H1 (cell line): ENCODE measurements at regions not wholly inside any gene's neighbourhood (a gene's known extent, or its start where the extent isn't known, plus 50 kb on each side); places are given as distances from the start of the nearest gene placed in this dataset.

Source experiments
- CTCF ChIA-PET: fragments of 300-600 bp; sonication (Branson Sonifier 250); formaldehyde crosslinking; loops from one replicate; lab custom pipeline; 2021; ENCODE audit not compliant: partially characterized antibody; lab: Charles Lee
- POLR2A ChIA-PET: fragments of 300-600 bp; sonication (Branson Sonifier 250); formaldehyde crosslinking; loops from one replicate; lab custom pipeline; 2021; ENCODE audit warnings: inconsistent platforms; ENCODE audit not compliant: partially characterized antibody; lab: Charles Lee
- DNase-seq, 2 experiments: peaks; one replicate each; pipeline versions ENCODE4 v3.0.0 to v3.0.0-alpha.2; 2010 to 2022; ENCODE audit warnings: low spot score in 2 of 2, low read depth in 1 of 2, mixed read lengths in 1 of 2
- FAIRE-seq: peaks from 2 replicates; lab custom pipeline; 2011; peaks lifted over from hg19 to GRCh38; lab: Jason Lieb, UNC
- H2AFZ ChIP-seq: 2 replicates; pipeline ENCODE4 v1.8.1; 2012; ENCODE audit warnings: low read length, inconsistent platforms
- H2AK5ac ChIP-seq: 2 replicates; pipeline ENCODE4 v1.6.1; 2013; ENCODE audit warnings: low read depth, low read length
- H2BK120ac ChIP-seq: replicated peaks from 2 replicates; pipeline ENCODE3; 2013; ENCODE audit warnings: low read depth, low read length, inconsistent platforms
- H2BK12ac ChIP-seq: 2 replicates; pipeline ENCODE4 v1.6.1; 2013; ENCODE audit warnings: low read depth, low read length
- H2BK15ac ChIP-seq: 2 replicates; pipeline ENCODE4 v1.6.1; 2013; ENCODE audit warnings: low read length
- H2BK20ac ChIP-seq: 2 replicates; pipeline ENCODE4 v1.6.1; 2013; ENCODE audit warnings: low read length
- H2BK5ac ChIP-seq: 2 replicates; pipeline ENCODE4 v1.6.1; 2013; ENCODE audit warnings: low read depth, low read length
- H3K14ac ChIP-seq: 2 replicates; pipeline ENCODE4 v1.6.1; 2013; ENCODE audit warnings: inconsistent platforms; ENCODE audit not compliant: insufficient read length
- H3K18ac ChIP-seq: 2 replicates; pipeline ENCODE4 v1.6.1; 2013; ENCODE audit warnings: low read length; ENCODE audit errors: extremely low read depth
- H3K23ac ChIP-seq: 2 replicates; pipeline ENCODE4 v1.6.1; 2013; ENCODE audit warnings: inconsistent platforms; ENCODE audit not compliant: insufficient read length
- H3K23me2 ChIP-seq: 2 replicates; pipeline ENCODE4 v1.6.1; 2013; ENCODE audit warnings: low read depth, low read length
- H3K27ac ChIP-seq: 2 replicates; pipeline ENCODE4 v1.6.1; 2011; ENCODE audit warnings: low read depth, low read length, inconsistent platforms
- H3K27me3 ChIP-seq, 4 experiments: replicated peaks in 1 of 4; 1 replicate in 1 of 4; 2 replicates in 3 of 4; pipeline versions ENCODE4 v1.6.1 to v1.8.1; 2011 to 2013; ENCODE audit warnings: low read length in 3 of 4, mild to moderate bottlenecking in 3 of 4, inconsistent platforms in 2 of 4, mixed read lengths in 2 of 4, moderate library complexity in 1 of 4; ENCODE audit not compliant: control insufficient read depth in 3 of 4, insufficient read depth in 3 of 4; ENCODE audit errors: extremely low read depth in 1 of 4
- H3K36me3 ChIP-seq, 4 experiments: 2 replicates each; pipeline versions ENCODE4 v1.6.1 to v1.8.1; 2011 to 2013; ENCODE audit warnings: mild to moderate bottlenecking in 4 of 4, low read length in 3 of 4, moderate library complexity in 2 of 4, control low read depth in 1 of 4, inconsistent platforms in 1 of 4; ENCODE audit not compliant: insufficient read depth in 4 of 4, control insufficient read depth in 2 of 4
- H3K4ac ChIP-seq: replicated peaks from 2 replicates; pipeline ENCODE3; 2013; ENCODE audit warnings: low read length, low read depth, mixed read lengths, inconsistent platforms; ENCODE audit not compliant: insufficient read length
- H3K4me1 ChIP-seq, 4 experiments: replicated peaks in 1 of 4; 1 replicate in 1 of 4; 2 replicates in 3 of 4; pipeline versions ENCODE4 v1.6.1 to v1.8.1; 2011 to 2013; ENCODE audit warnings: low read length in 3 of 4, inconsistent platforms in 2 of 4, mixed read lengths in 1 of 4; ENCODE audit not compliant: insufficient read depth in 4 of 4, control insufficient read depth in 3 of 4
- H3K4me2 ChIP-seq, 2 experiments: 2 replicates each; pipeline versions ENCODE4 v1.6.1 to v1.8.1; 2011 to 2013; ENCODE audit warnings: low read depth in 2 of 2, low read length in 2 of 2, control low read depth in 1 of 2, inconsistent platforms in 1 of 2, mild to moderate bottlenecking in 1 of 2; ENCODE audit not compliant: insufficient read depth in 1 of 2
- H3K4me3 ChIP-seq, 4 experiments: fragments of 200-600, 300-600 bp in 1 of 4; sonication (generic), shearing (Covaris generic), sonication (Bioruptor Twin) in 1 of 4; 2 replicates each; pipeline versions ENCODE4 v1.5.1 to v1.8.1; 2011 to 2016; ENCODE audit warnings: low read length in 4 of 4, low read depth in 3 of 4, control low read depth in 2 of 4, inconsistent platforms in 2 of 4, mild to moderate bottlenecking in 2 of 4, mixed read lengths in 1 of 4, moderate library complexity in 1 of 4; ENCODE audit not compliant: insufficient read depth in 2 of 4; ENCODE audit errors: extremely low read depth in 1 of 4
- H3K56ac ChIP-seq: replicated peaks from 2 replicates; pipeline ENCODE3; 2013; ENCODE audit warnings: low read depth, mild to moderate bottlenecking, mixed read lengths, low read length, inconsistent platforms; ENCODE audit not compliant: insufficient read length
- H3K79me1 ChIP-seq: 2 replicates; pipeline ENCODE4 v1.6.1; 2013; ENCODE audit warnings: low read depth, low read length, control low read depth
- H3K79me2 ChIP-seq, 2 experiments: 2 replicates each; pipeline versions ENCODE4 v1.6.1 to v1.8.1; 2012 to 2013; ENCODE audit warnings: low read length in 2 of 2, mild to moderate bottlenecking in 2 of 2, inconsistent platforms in 1 of 2; ENCODE audit not compliant: insufficient read depth in 2 of 2, control insufficient read depth in 1 of 2
- H3K9ac ChIP-seq, 4 experiments: replicated peaks in 1 of 4; 1 replicate in 1 of 4; 2 replicates in 3 of 4; pipeline versions ENCODE4 v1.6.1 to v1.8.1; 2011 to 2013; ENCODE audit warnings: low read depth in 3 of 4, low read length in 3 of 4, control low read depth in 2 of 4, mild to moderate bottlenecking in 2 of 4, moderate library complexity in 2 of 4, inconsistent platforms in 1 of 4; ENCODE audit errors: extremely low read depth in 1 of 4
- H3K9me3 ChIP-seq, 2 experiments: 2 replicates each; pipeline versions ENCODE4 v1.6.1 to v1.8.1; 2012 to 2013; ENCODE audit warnings: mild to moderate bottlenecking in 2 of 2, moderate library complexity in 2 of 2, control low read depth in 1 of 2, inconsistent platforms in 1 of 2, low read depth in 1 of 2, low read length in 1 of 2, mixed read lengths in 1 of 2; ENCODE audit not compliant: insufficient read depth in 2 of 2
- H4K20me1 ChIP-seq, 2 experiments: replicated peaks in 1 of 2; 2 replicates each; pipeline versions ENCODE3 to v1.8.1; 2011 to 2013; ENCODE audit warnings: inconsistent platforms in 2 of 2, low read length in 2 of 2, mild to moderate bottlenecking in 1 of 2; ENCODE audit not compliant: insufficient read depth in 2 of 2, control insufficient read depth in 1 of 2
- H4K5ac ChIP-seq: 2 replicates; pipeline ENCODE4 v1.6.1; 2013; ENCODE audit warnings: low read length, low read depth, mixed read lengths, inconsistent platforms; ENCODE audit not compliant: insufficient read length
- H4K8ac ChIP-seq: 2 replicates; pipeline ENCODE4 v1.8.0; 2013; ENCODE audit warnings: mild to moderate bottlenecking, moderate library complexity, low read length, inconsistent platforms; ENCODE audit not compliant: insufficient read depth; ENCODE audit errors: extremely low read depth
- H4K91ac ChIP-seq: replicated peaks from 2 replicates; pipeline ENCODE3; 2013; ENCODE audit warnings: low read length, mixed read lengths, inconsistent platforms; ENCODE audit not compliant: insufficient read length
- CBX5 ChIP-seq: fragments of 300-800, 300-1000 bp; sonication (generic); IDR thresholded peaks from 2 replicates; pipeline ENCODE4 v1.7.1; 2016; ENCODE audit warnings: antibody characterized with exemption, low read length, low read depth
- CTBP2 ChIP-seq: IDR thresholded peaks from 2 replicates; pipeline ENCODE4 v1.7.0; 2011; ENCODE audit warnings: borderline replicate concordance, mild to moderate bottlenecking, moderate library complexity, mixed read lengths, low read length; ENCODE audit not compliant: insufficient read depth, insufficient read length
- EP300 ChIP-seq, 2 experiments: IDR thresholded peaks; 1 replicate in 1 of 2; 2 replicates in 1 of 2; pipeline ENCODE4 v1.6.1; 2011 to 2012; ENCODE audit warnings: low read depth in 2 of 2, low read length in 2 of 2, mild to moderate bottlenecking in 2 of 2, borderline replicate concordance in 1 of 2, inconsistent platforms in 1 of 2, moderate library complexity in 1 of 2
- SRF ChIP-seq: IDR thresholded peaks from 2 replicates; pipeline ENCODE4 v1.6.1; 2011; ENCODE audit warnings: mild to moderate bottlenecking, low read depth, low read length, moderate library complexity
- WGBS, 2 experiments: shearing (Covaris generic) in 1 of 2; methylation state at CpG; one replicate each; pipeline versions ENCODE4 v1.1.6 to v1.1.7; 2013 to 2015; ENCODE audit warnings: low lambda C conversion rate in 2 of 2, mixed read lengths in 2 of 2, inconsistent platforms in 1 of 2, low coverage in 1 of 2, missing lambda C conversion rate in 1 of 2; ENCODE audit not compliant: insufficient replicate concordance in 2 of 2, insufficient coverage in 1 of 2, insufficient read length in 1 of 2; ENCODE audit errors: extremely low coverage in 1 of 2, missing lambda C conversion rate in 1 of 2; 5-methylcytosine and 5-hydroxymethylcytosine counted together

- ChIA-PET CTCF (interaction anchor here (1.7 kb wide), 1 partner anchor 8 kb away, joined by 4 read pairs; no protein-coding TSS in a partner anchor), POLR2A (no interaction called here)
- Histone ChIP-seq H3K23ac (no peak overlapping the region), H2BK12ac (no peak overlapping the region), H4K91ac (no peak overlapping the region), H3K36me3 (no peaks in the 10 kb centered on the region), H2BK5ac (no peak overlapping the region), H3K27ac (no peak overlapping the region), H3K27me3 (no peaks in the 10 kb centered on the region), H3K23me2 (no peaks in the 10 kb centered on the region), H2AFZ (peak overlapping the region; percentile 54; the same call in 1 of the 2 replicates), H3K18ac (no peak overlapping the region), H3K79me2 (no peaks in the 10 kb centered on the region), H2AK5ac (no peak overlapping the region), H2BK120ac (no peak overlapping the region), H3K14ac (no peak overlapping the region), H3K9ac (no peak overlapping the region), H4K5ac (no peak overlapping the region), H3K79me1 (no peaks in the 10 kb centered on the region), H2BK15ac (no peak overlapping the region), H3K4me2 (no peak overlapping the region), H4K20me1 (no peaks in the 10 kb centered on the region), H2BK20ac (no peak overlapping the region), H3K4ac (no peak overlapping the region), H3K4me1 (no peaks in the 10 kb centered on the region), H4K8ac (no peak overlapping the region), H3K9me3 (no peaks in the 10 kb centered on the region), H3K56ac (no peak overlapping the region), H3K4me3 (no peak overlapping the region)
- WGBS, 2 experiments = 100% methylated on average over 2 of the region's 2 CpGs; no CpG with 5 or more reads in 1 of the 2 experiments
- TF ChIP-seq CBX5 (no peak), EP300 (IDR thresholded peaks at IDR 0.05; ENCODE audit: borderline replicate concordance in 1 of 2, low read depth in 2 of 2, low read length in 2 of 2) (no peak), SRF (no peak), CTBP2 (no peak)
- DNase-seq (no peak), FAIRE-seq (no peak)
Observed at GRCh38 chr4:27917381-27917780, 1056.7 kb downstream of the STIM2 start.
